WTC11 (cell line): ENCODE measurements at regions not wholly inside any gene's neighbourhood (a gene's known extent, or its start where the extent isn't known, plus 50 kb on each side); places are given as distances from the start of the nearest gene placed in this dataset.
A peak's percentile ranks its signal among the peaks of the same experiment; 100 is the strongest.

Source experiments
- ATAC-seq: fragments of 200-7000 bp; cut with Tn5 transposase; 2 replicates; pipeline ENCODE4 v1.10.0; 2021; ENCODE audit warnings: mild to moderate bottlenecking, moderate library complexity
- CTCF ChIA-PET: fragments of 300-600 bp; sonication (Branson Sonifier 250); formaldehyde crosslinking; loops from one replicate; lab custom pipeline; 2021; ENCODE audit warnings: antibody characterized with exemption; lab: Charles Lee
- POLR2A ChIA-PET: fragments of 350-600 bp; sonication (Branson Sonifier 250); formaldehyde crosslinking; loops from one replicate; lab custom pipeline; 2021; ENCODE audit warnings: antibody characterized with exemption; lab: Charles Lee
- DNase-seq: peaks from one replicate; pipeline ENCODE4 v3.0.0; 2021; ENCODE audit warnings: low spot score
- H3K27ac Mint-ChIP-seq: 2 replicates; pipeline ENCODE4 v1.8.0; 2021; ENCODE audit warnings: mixed read lengths
- H3K27me3 Mint-ChIP-seq: 2 replicates; pipeline ENCODE4 v1.8.0; 2021; ENCODE audit warnings: low read depth, mild to moderate bottlenecking, moderate library complexity, mixed read lengths
- H3K36me3 Mint-ChIP-seq: 2 replicates; pipeline ENCODE4 v1.8.0; 2021; ENCODE audit warnings: mixed read lengths
- H3K4me1 Mint-ChIP-seq: 2 replicates; pipeline ENCODE4 v1.8.0; 2022; ENCODE audit warnings: mixed read lengths
- H3K4me3 Mint-ChIP-seq: 2 replicates; pipeline ENCODE4 v1.8.0; 2021; ENCODE audit warnings: mild to moderate bottlenecking, moderate library complexity, mixed read lengths
- H3K9me3 Mint-ChIP-seq: 2 replicates; pipeline ENCODE4 v1.8.0; 2021; ENCODE audit warnings: mixed read lengths
- ARID4B ChIP-seq: sonication (generic); formaldehyde crosslinking; IDR thresholded peaks from 2 replicates; pipeline ENCODE4 v1.8.0; 2023; ENCODE audit warnings: missing genetic modification reagents, mild to moderate bottlenecking, borderline replicate concordance
- ATF2 ChIP-seq: sonication (generic); formaldehyde crosslinking; IDR thresholded peaks from 2 replicates; pipeline ENCODE4 v1.8.1; 2022; ENCODE audit warnings: low read depth, missing genetic modification reagents, borderline replicate concordance
- E2F1 ChIP-seq: sonication (generic); formaldehyde crosslinking; IDR thresholded peaks from 2 replicates; pipeline ENCODE4 v1.8.0; 2022; ENCODE audit warnings: mild to moderate bottlenecking, missing genetic modification reagents
- FOXP4 ChIP-seq: sonication (generic); formaldehyde crosslinking; IDR thresholded peaks from 2 replicates; pipeline ENCODE4 v1.8.0; 2022; ENCODE audit warnings: mild to moderate bottlenecking, missing genetic modification reagents
- JUN ChIP-seq: sonication (generic); formaldehyde crosslinking; IDR thresholded peaks from 2 replicates; pipeline ENCODE4 v1.8.0; 2023; ENCODE audit warnings: mild to moderate bottlenecking, missing genetic modification reagents
- MLX ChIP-seq: sonication (generic); formaldehyde crosslinking; IDR thresholded peaks from 2 replicates; pipeline ENCODE4 v1.8.1; 2023; ENCODE audit warnings: mild to moderate bottlenecking, missing genetic modification reagents, moderate library complexity
- RORB ChIP-seq: fragments of 250-450 bp; sonication (Bioruptor Pico); IDR thresholded peaks from 2 replicates; pipeline ENCODE4 v1.9.0; 2021; ENCODE audit warnings: mild to moderate bottlenecking
- STAT6 ChIP-seq: sonication (generic); formaldehyde crosslinking; conservative IDR thresholded peaks from 2 replicates; pipeline ENCODE4 v1.8.1; 2023; ENCODE audit warnings: mild to moderate bottlenecking, low read depth, missing genetic modification reagents, moderate library complexity
- TCF7 ChIP-seq: sonication (generic); formaldehyde crosslinking; IDR thresholded peaks from 2 replicates; pipeline ENCODE4 v1.8.0; 2022; ENCODE audit warnings: mild to moderate bottlenecking, low read depth, missing genetic modification reagents, moderate library complexity
- USF2 ChIP-seq: sonication (generic); formaldehyde crosslinking; IDR thresholded peaks from 2 replicates; pipeline ENCODE4 v1.8.1; 2023; ENCODE audit warnings: mild to moderate bottlenecking, missing genetic modification reagents, moderate library complexity
- ZNF138 ChIP-seq: sonication (generic); formaldehyde crosslinking; conservative IDR thresholded peaks from 2 replicates; pipeline ENCODE4 v1.8.1; 2022; ENCODE audit warnings: mild to moderate bottlenecking, moderate library complexity, missing genetic modification reagents
- ZNF396 ChIP-seq: fragments of 250-450 bp; sonication (Bioruptor Pico); IDR thresholded peaks from 2 replicates; pipeline ENCODE4 v1.8.0; 2021; ENCODE audit warnings: mild to moderate bottlenecking, moderate library complexity, borderline replicate concordance
- ZNF423 ChIP-seq: fragments of 250-450 bp; sonication (Bioruptor Pico); IDR thresholded peaks from 2 replicates; pipeline ENCODE4 v2.1.2; 2022; ENCODE audit warnings: mild to moderate bottlenecking, moderate library complexity
- ZNF425 ChIP-seq: fragments of 250-450 bp; sonication (Bioruptor Pico); conservative IDR thresholded peaks from 2 replicates; pipeline ENCODE4 v1.9.0; 2021; ENCODE audit warnings: mild to moderate bottlenecking
- ZNF512 ChIP-seq: sonication (generic); formaldehyde crosslinking; IDR thresholded peaks from 2 replicates; pipeline ENCODE4 v1.8.1; 2022; ENCODE audit warnings: missing genetic modification reagents, borderline replicate concordance

GRCh38 chr14:65946494-65946893 lies 534.0 kb downstream of the FUT8 start (continued):
- TF ChIP-seq ZNF138 (CRISPR knock-in tag) = no peak

- no peaks in the 10 kb centered on the region for H3K9me3 Mint-ChIP-seq
- POLR2A ChIA-PET = interaction anchor here (0.6 to 0.9 kb wide), 2 partner anchors 11 to 608 kb away, joined by 3 read pairs; no protein-coding TSS in a partner anchor
- H3K27ac Mint-ChIP-seq = no peak overlapping the region
- ATAC-seq (peak; percentile 64), DNase-seq (no peak)
- CTCF ChIA-PET = interaction anchor here (1.4 to 2.1 kb wide), 4 partner anchors 9 to 124 kb away, joined by 4 to 8 read pairs (median 6); no protein-coding TSS in a partner anchor
- no peaks in the 10 kb centered on the region for H3K36me3 Mint-ChIP-seq
- peaks cover 3% of the 10 kb centered on the region; the same call in 1 of the 2 replicates for H3K27me3 Mint-ChIP-seq
- peaks cover 35% of the 10 kb centered on the region for H3K4me1 Mint-ChIP-seq
- no peak overlapping the region for H3K4me3 Mint-ChIP-seq
- TF ChIP-seq STAT6 (CRISPR knock-in tag) = no peak
- TF ChIP-seq USF2 = no peak
- no peak for TF ChIP-seq ZNF396 (CRISPR knock-in tag)
- TF ChIP-seq MLX = no peak
- TF ChIP-seq ZNF423 (CRISPR knock-in tag) = no peak
- TF ChIP-seq ZNF512 = no peak
- TF ChIP-seq TCF7 = no peak
- no peak for TF ChIP-seq E2F1 (CRISPR knock-in tag)
- no peak for TF ChIP-seq RORB (CRISPR knock-in tag)
- no peak for TF ChIP-seq FOXP4 (CRISPR knock-in tag)
- no peak for TF ChIP-seq JUN
- no peak for TF ChIP-seq ARID4B (CRISPR knock-in tag)
- no peak for TF ChIP-seq ZNF425
- no peak for TF ChIP-seq ATF2 (CRISPR knock-in tag)
Observed at GRCh38 chr14:65948302-65948701, 535.8 kb downstream of the FUT8 start.
